GM21529 (cell line): ENCODE measurements at regions not wholly inside any gene's neighbourhood (a gene's known extent, or its start where the extent isn't known, plus 50 kb on each side); places are given as distances from the start of the nearest gene placed in this dataset.
"Not testable (repeated sequence)": the region's sequence is repeated elsewhere in the genome, so short reads cannot be mapped to it uniquely, and the experiment has no call there.

ENCODE experiments used
- ATAC-seq: cut with Tn5 transposase; IDR thresholded peaks from one replicate; pipeline ENCODE4 v1.9.1; 2021; ENCODE audit not compliant: unreplicated experiment

DNA sequence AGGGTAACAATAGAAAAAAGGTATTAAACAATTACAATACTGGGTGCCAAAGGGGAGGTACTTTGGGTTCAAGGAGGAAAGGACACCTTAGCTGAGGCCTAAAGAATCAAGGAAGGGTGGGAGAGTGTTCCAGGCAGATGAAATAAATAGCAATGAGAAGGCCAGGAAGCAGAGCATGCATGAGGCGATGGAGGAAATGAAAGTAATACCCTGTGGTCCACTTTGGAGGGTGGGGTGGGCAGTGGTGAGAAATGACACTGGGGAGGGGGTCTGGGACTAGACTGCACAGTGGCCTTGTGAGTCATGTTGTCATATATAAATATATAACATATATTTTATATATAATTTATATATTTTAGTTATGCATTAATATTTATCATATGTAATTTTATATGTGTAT is 55.9 kb downstream of the BHLHE40 start:
- no peak for ATAC-seq

DNA sequence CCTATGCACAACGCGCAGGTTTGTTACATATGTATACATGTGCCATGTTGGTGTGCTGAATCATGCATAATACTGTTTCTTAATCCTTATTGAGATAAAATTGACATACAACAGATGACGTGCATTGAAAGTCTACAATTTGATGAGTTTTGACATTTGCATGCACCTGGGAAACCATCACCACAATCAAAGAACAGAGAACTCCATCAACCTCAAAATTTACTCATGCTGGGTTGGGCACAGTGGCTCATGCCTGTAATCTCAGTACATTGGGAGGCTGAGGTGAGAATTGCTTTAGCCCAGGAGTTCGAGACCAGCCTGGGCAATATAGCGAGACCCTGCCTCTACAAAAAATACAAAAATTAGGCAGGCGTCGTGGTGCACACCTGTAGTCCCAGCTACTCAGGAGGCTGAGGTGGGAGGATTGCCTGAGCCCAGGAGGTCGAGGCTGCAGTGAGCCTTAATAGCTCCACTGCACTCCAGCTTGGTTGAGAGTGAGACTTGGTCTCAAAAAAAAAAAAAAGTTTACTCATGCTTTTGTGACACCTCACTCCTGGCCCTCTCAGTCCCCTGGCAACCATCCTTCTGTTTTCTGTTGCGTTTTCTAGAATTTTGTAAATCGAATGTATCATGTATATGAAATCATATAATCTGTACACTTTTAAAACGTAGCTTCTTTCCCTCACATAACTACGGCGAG is 56.6 kb downstream of the BHLHE40 start:
- ATAC-seq, result no peak

DNA sequence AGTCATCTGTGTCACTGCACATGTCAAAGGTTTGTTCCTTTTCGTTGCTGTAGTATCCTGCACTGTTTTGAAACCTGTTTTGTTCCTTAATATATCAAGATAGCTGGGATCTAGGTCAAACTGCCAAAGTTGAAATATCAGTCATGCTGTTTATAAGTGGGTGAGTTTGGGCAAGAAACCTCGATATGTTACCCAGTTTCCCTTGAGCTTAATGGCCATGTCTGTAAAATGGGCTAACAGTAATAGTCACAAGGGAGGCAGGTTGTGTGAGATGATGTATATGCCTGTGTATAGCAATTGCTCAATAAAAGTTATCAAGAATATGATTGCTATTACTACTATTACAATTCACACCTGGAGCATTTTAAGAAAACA is 57.1 kb downstream of the BHLHE40 start:
- ATAC-seq, result no peak

DNA sequence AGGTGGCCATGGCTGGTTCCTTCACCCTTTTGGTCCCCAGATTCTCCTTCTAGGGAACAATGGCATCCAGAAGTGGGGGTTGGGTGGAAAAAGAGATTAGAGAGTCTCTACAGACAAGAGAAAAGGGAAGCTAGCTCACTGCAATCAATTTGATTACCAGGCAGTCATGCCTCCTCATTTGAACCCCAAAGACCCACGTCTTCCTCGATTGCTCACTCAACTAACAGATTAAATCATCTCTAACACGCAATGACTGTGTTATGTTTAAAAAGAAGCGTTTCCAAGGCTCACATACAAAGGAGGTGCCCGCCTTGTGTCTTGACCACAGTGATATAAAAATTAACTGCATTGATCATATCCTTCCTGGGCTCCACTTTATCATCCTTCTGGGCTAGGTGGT is 57.6 kb downstream of the BHLHE40 start:
- ATAC-seq, result no peak

DNA sequence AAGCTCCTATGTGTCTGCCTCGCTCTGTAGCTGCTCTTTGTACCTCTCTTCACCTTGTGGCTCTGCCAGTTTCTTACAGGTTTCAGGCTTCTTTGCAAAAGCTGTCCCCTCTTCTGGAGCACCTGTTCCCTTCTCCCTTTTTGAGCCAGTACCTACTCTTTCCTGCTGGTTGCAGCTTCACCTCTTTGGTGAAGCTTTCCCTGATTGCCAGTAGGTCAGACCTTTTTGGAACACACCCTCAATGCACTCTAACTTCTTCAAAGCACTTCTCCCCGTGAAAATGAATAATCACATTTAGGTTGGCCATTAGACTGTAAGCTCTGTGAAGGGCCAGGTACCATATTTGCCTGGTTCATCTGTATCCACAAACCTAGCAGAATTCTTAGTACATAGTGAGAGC is 60.3 kb downstream of the BHLHE40 start:
- no peak for ATAC-seq

DNA sequence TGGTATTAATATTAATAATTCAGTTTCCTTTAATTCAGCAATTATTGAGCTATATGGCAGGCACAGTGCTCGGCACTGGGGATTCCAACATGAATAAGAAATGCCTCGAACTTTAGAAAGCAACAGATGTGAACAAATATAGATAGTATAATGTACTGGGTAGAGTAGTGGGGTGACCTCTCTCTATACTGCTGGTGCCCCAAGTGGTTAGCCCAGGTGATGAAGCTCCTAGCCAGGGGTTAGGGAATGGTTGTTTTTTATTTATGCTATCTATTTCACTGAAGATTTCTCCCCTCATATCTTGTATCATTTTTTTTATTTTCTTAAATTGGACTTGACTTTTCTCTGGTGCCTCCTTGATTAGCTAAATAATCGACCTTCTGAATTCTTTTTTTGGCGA is 62.1 kb downstream of the BHLHE40 start:
- ATAC-seq, result no peak

DNA sequence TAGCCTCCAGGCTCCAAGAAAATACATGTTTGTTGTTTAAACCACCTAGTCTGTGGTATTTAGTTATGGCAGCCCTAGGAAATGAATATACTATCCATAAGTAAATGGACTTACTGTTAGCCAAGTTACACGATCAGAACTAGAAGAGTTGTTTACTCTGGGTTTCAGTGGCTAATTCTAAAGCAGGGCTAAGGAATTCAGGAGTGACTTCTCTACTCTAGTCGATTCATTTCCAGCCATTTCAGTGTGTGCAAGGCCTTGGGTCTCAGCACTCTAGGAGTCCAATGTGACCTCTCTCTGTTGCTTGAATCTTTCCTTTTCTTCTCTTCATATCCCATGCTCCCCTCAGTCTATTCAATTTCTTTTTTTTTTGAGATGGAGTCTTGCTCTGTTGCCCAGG is 66.7 kb downstream of the BHLHE40 start:
- no peak for ATAC-seq

DNA sequence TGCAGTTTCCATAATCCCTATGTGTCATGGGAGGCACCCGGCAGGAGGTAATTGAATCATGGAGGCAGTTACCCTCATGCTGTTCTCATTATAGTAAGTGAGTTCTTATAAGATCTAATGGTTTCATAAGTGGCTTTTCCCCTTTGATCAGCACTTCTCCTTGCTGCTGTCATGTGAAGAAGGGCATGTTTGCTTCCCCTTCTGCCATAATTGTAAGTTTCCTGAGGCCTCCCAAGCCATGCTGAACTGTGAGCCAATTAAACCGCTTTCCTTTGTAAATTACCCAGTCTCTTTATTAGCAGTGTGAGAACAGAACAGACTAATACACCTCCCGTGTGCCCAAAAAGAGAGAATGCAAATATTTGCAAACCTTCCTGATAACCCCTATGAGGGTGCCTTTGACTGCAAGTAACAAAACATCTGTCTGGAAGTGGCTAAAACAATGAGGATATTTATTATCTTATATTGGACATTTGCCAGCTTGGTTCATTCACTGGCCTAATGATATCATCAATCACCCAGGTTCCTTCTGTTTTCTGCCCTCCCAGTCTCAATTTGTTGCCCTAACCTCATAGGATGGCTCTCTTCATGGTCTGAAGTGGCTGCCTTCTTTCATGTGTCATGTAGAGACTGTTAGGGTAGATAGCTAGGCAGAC is 68.7 kb downstream of the BHLHE40 start:
- no peak for ATAC-seq

DNA sequence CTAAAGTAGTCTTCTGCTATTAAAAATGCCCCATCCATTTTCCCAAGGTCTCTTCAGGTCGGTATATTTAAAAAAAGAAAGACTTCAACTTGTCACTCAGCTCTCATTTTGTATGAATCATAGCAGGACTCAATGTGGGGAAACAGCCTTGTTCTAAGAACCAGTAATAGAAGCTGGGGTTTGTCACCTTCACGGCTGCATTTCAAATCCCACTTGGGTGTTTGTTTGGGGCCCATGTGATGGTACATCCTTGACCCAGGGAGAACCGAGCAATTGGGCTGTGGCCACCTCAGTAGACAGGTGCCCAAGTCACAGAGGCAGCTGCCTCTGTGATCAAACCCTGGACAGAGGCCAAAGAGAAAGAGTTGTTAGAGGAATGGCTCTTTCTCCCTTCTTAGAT is 70.3 kb upstream of the ARL8B start:
- peak; percentile 55 for ATAC-seq

DNA sequence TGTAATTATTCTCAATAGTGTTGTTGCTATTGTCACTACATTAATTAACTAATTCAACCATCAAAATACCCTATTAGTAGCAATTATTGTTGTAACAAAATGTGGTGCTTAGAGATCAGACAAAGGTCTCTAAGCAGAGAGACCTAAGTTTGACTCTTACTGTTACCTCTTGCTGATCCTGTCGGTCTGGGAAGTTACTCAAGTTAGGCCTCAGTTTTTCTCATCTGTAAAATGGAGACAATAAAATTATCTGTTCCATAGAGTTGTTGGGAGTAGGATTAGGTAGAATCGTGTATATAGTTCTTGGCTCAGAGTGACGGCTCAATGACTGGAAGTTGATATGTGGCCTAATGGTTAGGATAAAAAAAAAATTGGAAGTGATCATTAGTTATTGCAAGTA is 69.8 kb upstream of the ARL8B start:
- ATAC-seq, result no peak

DNA sequence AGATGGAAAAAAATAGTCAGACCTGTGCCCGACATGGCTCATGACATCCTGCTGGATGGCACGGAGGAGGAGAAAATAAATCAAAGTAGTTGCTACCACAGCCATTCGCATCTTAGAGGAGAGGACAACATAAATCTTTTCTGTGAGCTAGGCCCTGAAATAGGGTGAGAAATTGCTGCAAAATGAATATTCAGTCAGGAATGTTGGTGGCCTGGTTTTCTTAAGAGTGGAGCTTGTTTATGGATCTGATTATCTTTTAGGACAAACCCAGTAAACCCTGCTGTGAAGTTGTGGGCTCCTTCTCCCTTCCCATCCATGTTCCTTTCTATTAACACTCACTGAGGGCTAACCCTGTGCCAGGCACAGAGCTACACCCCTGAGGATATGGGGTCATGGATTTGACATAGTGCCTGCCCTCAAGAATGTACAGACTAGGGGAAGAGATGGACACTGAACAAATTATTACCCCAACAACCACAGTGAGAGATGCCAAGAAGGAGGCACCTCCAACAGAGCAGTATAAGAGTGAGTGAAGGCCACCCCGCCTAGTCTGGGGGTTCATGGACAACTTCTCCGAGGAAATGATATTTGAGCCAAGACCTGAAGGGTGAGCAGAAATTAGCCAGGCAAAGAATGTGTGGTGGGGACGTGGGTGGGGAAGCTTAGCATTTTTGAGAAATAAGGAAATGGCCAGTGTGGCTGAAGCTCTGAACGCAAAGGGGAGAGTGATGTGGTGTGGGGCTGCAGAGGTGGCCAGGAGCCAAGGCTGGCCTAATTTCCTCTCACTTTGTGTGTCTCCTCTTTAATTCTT is 68.9 kb upstream of the ARL8B start:
- ATAC-seq, result no peak

DNA sequence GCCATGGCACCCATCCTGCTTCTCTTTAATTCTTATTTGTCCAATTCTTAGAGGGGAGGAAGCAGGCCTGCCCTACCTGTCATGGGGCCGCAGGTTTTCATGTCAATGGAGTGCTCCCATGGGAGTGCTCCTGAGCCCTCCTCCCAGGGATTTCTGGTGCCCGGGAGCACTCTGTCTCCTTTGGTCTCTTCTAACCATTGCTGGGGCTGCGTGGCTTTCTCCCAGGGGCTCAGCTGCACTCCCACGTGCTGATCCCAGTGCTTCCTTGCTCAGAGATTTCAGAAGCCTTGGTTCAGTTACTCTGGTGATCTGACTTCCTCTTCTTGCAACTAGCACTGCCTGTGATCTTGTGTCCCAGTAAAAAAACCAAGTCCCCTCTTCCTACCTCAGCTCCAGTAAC is 68.0 kb upstream of the ARL8B start:
- no peak for ATAC-seq

DNA sequence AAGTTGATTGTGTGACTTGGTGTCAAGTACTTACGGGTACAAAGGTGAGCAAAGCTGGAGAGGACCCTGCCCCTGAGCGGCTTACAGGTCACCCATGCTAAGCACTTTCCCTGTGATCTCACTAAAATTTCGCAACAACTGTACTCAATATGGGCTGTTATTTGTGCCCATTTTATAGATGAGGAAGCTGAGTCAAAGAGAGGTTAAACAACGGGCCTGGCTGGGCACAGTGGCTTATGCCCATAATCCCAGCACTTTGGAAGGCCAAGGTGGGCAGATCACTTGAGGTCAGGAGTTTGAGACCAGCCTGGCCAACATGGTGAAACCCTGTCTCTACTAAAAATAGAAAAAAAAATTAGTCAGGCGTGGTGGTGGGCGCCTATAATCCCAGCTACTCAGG is 67.5 kb upstream of the ARL8B start:
- not testable (repeated sequence) for ATAC-seq

DNA sequence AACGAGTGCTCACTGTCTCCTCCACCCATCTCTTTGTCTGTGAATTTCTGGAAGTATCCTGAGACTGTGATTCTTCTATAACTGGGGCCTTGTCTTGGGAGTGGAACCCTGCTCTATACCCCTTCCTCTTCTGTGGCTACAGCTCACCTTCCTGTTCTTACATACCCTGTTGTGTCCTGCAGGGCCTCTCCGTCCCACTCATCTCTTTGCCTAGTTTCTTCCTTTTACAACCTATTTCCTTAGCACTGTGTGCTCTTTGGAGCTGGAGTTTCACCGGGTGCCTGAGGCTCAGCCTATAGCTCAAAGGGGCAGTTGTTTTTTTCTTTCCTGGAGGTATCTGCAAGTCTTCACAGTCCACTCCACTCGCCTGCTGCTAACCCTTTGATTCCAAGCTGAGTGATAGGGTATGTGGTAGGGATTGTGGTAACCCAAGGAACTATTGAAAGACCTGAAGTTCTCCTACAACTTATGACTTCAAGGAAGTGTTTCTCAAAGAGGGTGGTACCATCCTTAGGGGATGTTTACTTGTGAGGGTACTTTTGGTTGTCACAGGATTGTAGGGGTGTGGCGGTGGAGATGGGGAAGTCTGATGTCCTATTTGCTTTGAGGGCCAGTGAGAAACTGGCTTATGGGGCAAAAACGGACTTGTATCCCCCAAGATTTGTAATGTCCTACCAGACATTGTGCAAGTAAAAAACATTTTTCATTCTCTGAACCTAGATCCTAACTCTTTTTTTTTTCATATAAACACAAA is 66.6 kb upstream of the ARL8B start:
- ATAC-seq, result no peak

DNA sequence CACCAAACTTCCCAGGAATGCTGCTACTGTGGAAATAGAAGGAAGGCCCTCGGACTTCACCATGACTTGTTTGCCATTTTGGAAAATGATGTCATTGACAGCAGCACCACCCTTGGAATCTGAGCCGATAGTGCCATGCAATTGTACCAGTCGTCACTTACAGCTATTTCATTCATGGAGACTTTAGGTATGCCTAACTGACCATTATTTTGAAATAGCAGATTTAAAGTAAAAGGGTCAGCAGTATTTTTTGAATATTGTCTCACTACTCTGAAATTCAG is 66.0 kb upstream of the ARL8B start:
- no peak for ATAC-seq

DNA sequence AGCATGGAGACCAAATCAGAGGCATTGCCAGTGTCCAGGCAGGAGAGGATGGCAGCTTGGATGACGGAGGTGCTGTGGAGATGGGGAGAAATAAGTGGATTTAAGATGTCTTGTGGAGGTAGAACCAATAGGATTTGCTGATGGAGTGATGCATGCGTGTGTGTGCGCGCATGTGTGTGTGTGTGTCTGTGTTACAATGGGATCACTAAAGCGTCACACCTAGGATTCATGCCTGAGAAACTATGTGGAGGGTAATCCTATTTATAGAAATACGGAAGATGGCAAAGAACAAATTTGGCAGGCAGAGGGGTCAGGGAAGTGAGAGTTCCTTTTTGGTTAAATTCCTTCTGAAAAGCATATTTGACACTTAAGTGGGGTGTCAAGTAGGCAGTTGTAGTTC is 64.8 kb upstream of the ARL8B start:
- ATAC-seq, result no peak

DNA sequence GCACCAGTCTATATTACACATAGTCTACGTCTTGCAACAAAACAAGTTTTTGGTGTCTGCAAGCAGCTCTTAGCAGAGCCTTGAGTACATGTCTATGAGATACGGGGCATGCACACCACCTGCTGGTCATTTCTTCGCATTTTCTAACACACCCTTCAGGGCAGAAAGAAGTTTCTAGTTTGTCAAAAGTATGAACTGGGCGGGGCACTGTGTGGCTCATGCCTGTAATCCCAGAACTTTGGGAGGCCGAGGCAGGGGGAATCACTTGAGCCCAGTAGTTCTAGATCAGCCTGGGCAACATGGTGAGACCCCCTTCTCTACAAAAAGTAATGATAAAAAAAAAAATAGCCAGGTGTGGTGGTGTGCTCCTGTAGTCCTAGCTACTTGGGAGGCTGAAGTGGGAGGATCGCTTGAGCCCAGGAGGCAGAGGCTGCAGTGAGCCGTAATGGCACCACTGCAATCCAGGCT is 64.2 kb upstream of the ARL8B start:
- peak; percentile 91 for ATAC-seq

DNA sequence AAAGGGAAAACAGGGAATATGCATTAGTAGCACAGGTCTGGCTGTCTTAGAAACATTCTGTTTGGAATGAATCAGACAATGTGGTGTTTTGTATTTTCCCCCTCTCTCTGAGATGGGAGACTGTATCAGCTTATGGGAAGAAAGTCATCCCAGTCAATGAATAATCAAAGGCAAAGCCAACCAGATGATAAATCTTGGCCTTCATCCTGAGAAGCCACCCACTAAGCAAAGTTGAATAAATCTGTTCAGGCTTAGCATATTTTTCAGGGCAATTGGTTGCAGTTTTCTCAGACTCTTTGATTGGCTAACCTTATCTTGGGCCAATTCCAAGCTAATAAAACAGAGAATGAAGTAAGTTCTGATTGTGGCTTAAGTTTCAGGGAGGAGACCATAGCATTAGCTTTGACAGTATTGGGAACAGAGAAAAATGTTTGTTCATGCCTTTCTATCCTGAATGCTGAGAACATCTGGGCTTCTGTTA is 63.6 kb upstream of the ARL8B start:
- no peak for ATAC-seq

DNA sequence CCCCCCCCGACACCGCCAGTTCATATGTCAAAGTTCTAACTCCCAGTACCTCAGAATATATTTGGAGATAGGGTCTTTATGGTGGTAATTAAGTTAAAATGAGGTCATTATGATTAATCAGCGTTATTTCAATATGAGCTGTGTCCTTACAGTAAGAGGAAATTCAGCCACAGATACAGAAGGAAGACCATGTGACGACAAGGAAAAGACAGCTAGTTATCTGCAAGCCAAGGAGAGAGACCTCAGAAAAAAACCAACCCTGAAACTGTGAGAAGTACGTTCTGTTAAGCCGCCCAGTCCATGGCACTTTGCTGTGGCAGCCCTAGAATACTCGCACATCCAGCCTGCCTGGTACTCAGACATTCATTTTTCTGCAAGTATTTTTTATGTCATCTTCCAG is 62.3 kb upstream of the ARL8B start:
- no peak for ATAC-seq

DNA sequence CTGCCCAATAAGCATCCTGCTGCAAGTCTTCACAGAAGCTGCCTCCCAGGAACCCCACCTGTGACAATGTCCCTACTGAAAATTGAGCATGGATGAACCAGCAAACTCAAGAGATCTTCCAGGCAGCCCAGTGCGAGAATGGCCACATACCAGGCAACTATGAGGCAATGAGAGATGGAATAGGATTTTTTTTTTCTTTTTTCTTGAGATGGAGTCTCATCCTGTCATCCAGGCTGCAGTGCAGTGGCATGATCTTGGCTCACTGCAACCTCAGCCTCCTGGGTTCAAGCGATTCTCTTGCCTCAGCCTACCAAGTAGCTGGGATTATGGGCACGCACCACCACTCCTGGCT is 60.9 kb upstream of the ARL8B start:
- ATAC-seq, result no peak

DNA sequence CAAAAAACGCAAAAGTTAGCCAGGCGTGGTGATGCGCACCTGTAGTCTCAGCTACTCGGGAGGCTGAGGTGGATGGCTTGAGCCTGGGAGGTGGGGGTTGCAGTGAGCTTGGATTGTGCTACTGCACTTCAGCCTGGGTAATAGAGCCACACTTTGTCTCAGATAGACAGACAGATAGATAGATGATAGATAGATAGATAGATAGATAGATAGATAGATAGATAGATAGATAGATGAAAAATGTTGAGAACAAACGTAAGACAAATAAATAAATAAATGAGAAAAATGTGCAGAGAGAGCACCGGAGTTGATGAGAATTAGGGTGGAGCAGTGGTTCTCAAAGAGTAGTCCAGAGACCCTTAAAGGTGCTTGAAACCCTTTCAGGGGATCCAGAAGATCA is 58.4 kb upstream of the ARL8B start:
- ATAC-seq, result no peak
